Right atrium auricular region (tissue), 2 donors: ENCODE measurements at regions not wholly inside any gene's neighbourhood (a gene's known extent, or its start where the extent isn't known, plus 50 kb on each side); places are given as distances from the start of the nearest gene placed in this dataset.

Experiments
- DNase-seq: peaks from one replicate; pipeline ENCODE4 v3.0.0-alpha.2; 2019; ENCODE audit warnings: low spot score
- H3K27ac ChIP-seq, 2 donors: fragments of 200-600 bp; sonication (generic); 1 replicate in 1 of 2; 2 replicates in 1 of 2; pipeline ENCODE4 v1.5.1; 2016 to 2019
- H3K27me3 ChIP-seq, 2 donors: fragments of 200-600 bp; sonication (generic); one replicate each; pipeline versions ENCODE4 v1.5.1 to v1.6.0; 2017 to 2019
- H3K36me3 ChIP-seq: fragments of 200-600 bp; sonication (generic); one replicate; pipeline ENCODE4 v1.5.1; 2016
- H3K4me1 ChIP-seq, 2 donors: fragments of 200-600 bp; sonication (generic); one replicate each; pipeline versions ENCODE4 v1.5.1 to v1.6.0; 2017 to 2019
- H3K4me3 ChIP-seq, 2 donors: fragments of 200-600 bp; sonication (generic); 1 replicate in 1 of 2; 2 replicates in 1 of 2; pipeline ENCODE4 v1.5.1; 2017 to 2019; ENCODE audit warnings: mild to moderate bottlenecking in 1 of 2, moderate library complexity in 1 of 2
- H3K9me3 ChIP-seq, 2 donors: fragments of 200-600 bp; sonication (generic); one replicate each; pipeline ENCODE4 v1.5.1; 2019
- TF ChIP-seq, protein P1 (sequence below), 2 donors: fragments of 200-600 bp; sonication (generic); IDR thresholded peaks; one replicate each; pipeline ENCODE4 v1.5.1; 2019; ENCODE audit warnings: antibody characterized with exemption in 2 of 2

DNA sequence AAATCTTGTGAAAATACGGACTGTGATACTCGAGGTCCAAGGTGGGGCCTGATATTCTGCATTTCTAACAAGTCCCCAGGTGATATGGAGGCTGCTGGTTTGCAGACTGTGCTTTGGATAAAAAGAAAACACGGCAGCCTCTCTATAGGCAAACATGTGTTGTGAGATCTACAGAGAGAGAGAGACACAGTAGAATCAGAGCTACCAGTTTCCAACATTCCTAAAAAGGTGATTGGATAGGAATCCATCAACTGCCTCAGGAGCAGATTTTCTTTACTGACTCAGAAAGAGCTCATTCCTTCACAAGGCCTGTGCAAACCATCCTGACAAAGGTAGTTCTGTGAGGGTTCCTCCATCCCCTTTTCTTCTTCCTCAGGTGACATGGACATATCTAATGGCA is 651.6 kb upstream of the CAMK1G start:
- TF ChIP-seq, protein P1, sequence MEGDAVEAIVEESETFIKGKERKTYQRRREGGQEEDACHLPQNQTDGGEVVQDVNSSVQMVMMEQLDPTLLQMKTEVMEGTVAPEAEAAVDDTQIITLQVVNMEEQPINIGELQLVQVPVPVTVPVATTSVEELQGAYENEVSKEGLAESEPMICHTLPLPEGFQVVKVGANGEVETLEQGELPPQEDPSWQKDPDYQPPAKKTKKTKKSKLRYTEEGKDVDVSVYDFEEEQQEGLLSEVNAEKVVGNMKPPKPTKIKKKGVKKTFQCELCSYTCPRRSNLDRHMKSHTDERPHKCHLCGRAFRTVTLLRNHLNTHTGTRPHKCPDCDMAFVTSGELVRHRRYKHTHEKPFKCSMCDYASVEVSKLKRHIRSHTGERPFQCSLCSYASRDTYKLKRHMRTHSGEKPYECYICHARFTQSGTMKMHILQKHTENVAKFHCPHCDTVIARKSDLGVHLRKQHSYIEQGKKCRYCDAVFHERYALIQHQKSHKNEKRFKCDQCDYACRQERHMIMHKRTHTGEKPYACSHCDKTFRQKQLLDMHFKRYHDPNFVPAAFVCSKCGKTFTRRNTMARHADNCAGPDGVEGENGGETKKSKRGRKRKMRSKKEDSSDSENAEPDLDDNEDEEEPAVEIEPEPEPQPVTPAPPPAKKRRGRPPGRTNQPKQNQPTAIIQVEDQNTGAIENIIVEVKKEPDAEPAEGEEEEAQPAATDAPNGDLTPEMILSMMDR (IDR thresholded peaks at IDR 0.05) = no peak
- no peak overlapping the region for H3K4me3 ChIP-seq
- H3K4me1 ChIP-seq = no peaks in the 10 kb centered on the region
- no peaks in the 10 kb centered on the region for H3K9me3 ChIP-seq
- no peaks in the 10 kb centered on the region for H3K27me3 ChIP-seq
- H3K27ac ChIP-seq = no peak overlapping the region
- H3K36me3 ChIP-seq = no peaks in the 10 kb centered on the region
- DNase-seq = no peak

DNA sequence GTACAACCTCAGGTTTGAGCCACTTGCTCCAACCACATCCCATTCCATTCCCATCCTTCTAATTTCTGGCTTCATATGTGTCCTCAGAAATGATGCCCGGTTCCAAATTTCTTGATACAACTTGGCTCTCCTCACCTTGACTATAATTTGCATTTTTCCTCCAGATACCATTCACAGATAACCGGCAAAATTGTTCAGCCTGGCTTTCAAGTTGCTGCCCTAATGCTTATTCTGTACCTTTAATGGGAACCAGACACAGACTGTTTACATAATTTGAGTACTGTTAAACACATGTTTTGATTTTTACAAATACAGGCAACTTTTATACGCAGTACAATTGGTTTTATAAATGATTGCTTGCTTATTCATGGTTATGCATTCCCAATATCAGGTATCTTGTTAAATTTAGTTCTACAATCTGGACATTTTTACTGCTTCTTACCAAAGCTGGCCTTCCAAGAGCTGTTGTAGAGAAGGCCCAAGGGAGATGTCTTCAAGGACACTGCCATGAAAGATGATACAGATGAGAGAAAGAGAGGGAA is 649.5 kb upstream of the CAMK1G start:
- no peaks in the 10 kb centered on the region for H3K27me3 ChIP-seq
- H3K27ac ChIP-seq = no peak overlapping the region
- H3K4me3 ChIP-seq = no peak overlapping the region
- H3K9me3 ChIP-seq = no peaks in the 10 kb centered on the region
- TF ChIP-seq, protein P1 (IDR thresholded peaks at IDR 0.05) = no peak
- no peak for DNase-seq
- no peaks in the 10 kb centered on the region for H3K36me3 ChIP-seq
- no peaks in the 10 kb centered on the region for H3K4me1 ChIP-seq

DNA sequence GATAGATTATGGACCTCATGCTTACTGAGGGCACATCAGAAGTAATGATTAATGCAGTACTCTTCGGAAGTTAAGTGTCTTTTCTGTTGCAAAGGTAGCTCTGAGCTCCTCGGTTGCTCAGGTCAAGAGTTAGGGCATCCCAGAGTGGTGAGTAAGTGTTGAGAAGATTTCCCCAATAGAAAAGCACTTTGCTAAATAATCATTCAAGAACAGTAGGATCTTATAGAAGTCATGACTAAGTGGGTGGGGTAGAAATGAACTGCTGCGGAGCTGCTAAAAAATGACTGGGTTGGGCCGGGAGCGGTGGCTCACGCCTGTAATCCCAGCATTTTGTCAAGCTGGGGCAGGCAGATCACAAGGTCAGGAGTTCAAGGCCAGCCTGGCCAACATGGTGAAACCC is 648.6 kb upstream of the CAMK1G start:
- H3K27me3 ChIP-seq = no peaks in the 10 kb centered on the region
- no peak overlapping the region for H3K4me3 ChIP-seq
- no peaks in the 10 kb centered on the region for H3K4me1 ChIP-seq
- H3K27ac ChIP-seq = no peak overlapping the region
- H3K36me3 ChIP-seq = no peaks in the 10 kb centered on the region
- H3K9me3 ChIP-seq = no peaks in the 10 kb centered on the region
- TF ChIP-seq, protein P1 (IDR thresholded peaks at IDR 0.05) = no peak
- no peak for DNase-seq

DNA sequence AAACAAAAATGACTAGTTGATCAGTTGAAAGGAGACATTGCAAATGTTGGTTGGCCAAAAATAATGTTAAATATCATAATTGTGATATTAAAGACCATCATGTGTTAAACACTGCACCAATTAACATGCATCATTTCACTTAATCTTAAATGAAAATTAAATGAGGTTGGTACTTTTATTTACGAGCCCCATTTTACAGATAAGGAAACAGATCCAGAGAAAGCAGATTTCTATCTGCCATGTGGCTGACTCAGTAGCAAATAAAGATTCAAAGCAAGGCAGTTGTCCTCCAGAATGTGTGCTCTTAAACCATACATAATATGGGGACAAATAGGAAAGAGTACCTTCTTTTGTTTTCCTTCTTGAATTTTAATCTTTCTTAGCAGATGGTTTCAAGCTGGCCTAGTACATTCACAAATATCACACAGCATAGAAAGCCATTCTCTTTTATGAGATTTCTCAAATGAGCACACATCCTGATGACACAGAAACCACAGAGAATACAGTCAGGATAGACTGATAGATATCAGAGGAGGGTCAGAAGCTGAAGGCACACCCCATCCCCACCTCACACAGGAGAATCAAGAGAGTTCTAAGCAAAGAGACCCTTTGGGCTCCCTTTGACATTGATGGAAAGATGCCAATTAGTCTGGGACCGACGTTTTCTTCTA is 647.9 kb upstream of the CAMK1G start:
- H3K9me3 ChIP-seq = no peaks in the 10 kb centered on the region
- no peaks in the 10 kb centered on the region for H3K36me3 ChIP-seq
- DNase-seq = no peak
- H3K4me3 ChIP-seq = no peak overlapping the region
- no peak overlapping the region for H3K27ac ChIP-seq
- TF ChIP-seq, protein P1 (IDR thresholded peaks at IDR 0.05) = no peak
- H3K27me3 ChIP-seq = no peaks in the 10 kb centered on the region
- no peaks in the 10 kb centered on the region for H3K4me1 ChIP-seq

DNA sequence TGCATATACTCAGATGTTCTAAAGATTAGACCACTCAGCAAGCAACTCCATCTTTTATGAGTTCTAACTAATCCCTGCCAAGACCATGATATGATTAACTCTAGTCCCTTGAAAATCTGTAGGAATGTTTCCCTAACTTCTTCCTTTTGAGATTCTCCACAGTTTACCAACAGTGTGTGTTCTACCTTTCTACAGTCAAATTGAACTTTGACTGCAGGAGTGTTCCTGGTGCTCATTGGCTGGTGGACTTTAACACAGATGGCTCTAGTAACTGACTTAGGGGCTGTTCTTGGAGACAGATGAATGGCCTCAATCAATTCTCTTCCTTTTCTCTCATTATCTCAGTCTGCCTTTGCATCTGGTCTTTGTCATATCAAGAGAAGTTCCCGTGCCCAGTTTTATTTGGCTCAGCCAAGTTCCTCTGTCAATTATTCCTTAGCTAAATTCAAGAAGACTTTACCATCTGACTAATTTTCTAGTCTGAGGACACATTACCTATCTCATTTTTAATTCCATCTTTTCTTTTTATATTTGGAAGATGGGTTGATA is 643.9 kb upstream of the CAMK1G start:
- H3K36me3 ChIP-seq = no peaks in the 10 kb centered on the region
- TF ChIP-seq, protein P1 (IDR thresholded peaks at IDR 0.05) = no peak
- no peak for DNase-seq
- no peaks in the 10 kb centered on the region for H3K4me1 ChIP-seq
- H3K27ac ChIP-seq = no peak overlapping the region
- no peaks in the 10 kb centered on the region for H3K9me3 ChIP-seq
- no peaks in the 10 kb centered on the region for H3K27me3 ChIP-seq
- H3K4me3 ChIP-seq = no peak overlapping the region
